ENCODE measurements at regions not wholly inside any gene's neighbourhood (a gene's known extent, or its start where the extent isn't known, plus 50 kb on each side); places are given as distances from the start of the nearest gene placed in this dataset.
A peak's percentile ranks its signal among the peaks of the same experiment; 100 is the strongest.

DNA sequence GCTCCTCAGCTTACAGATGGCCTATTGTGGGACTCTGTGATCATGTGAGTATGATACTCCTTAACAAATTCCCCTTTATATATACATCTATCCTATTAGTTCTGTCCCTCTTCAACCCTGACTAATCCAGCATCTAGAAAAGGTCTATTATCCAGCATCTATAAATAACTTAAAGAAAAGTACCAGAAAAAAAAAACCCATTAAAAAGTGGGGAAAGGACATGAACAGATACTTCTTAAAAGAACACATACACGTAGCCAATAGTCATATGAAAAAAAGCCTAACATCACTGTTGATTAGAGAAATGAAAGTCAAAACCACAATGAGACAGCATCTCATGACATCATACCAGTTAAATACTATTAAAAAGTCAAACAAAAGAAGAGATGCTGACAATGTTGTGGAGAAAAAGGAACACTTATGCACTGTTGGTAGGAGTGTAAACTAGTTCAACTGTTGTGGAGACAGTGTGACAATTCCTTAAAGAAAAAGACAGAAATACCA lies 549.5 kb upstream of the GRM3 start:
- no TSS peak for BruUV-seq (replicated peaks)
- H3K27me3 ChIP-seq (ENCODE audit: control insufficient read depth in 2 of 2, insufficient read depth in 2 of 2, low read length in 2 of 2): no peaks in the 10 kb centered on the region
- no peaks in the 10 kb centered on the region for H3K4me1 ChIP-seq (replicated peaks in 1 of 2; ENCODE audit: control insufficient read depth in 2 of 2, insufficient read depth in 2 of 2, low read length in 2 of 2)
- no peak overlapping the region for H3K27ac ChIP-seq (ENCODE audit: extremely low read depth, low read depth, low read length)
- no peak for DNase-seq (ENCODE audit: extremely low read depth in 1 of 4, low spot score in 3 of 4)
- ChIA-PET POLR2A (no interaction called here), CTCF (ENCODE audit: low intra/inter-chr PET ratio) (no interaction called here)
- no peak overlapping the region for H3K4me2 ChIP-seq (ENCODE audit: insufficient read depth, low read length)
- intact Hi-C loops (cut with micrococcal nuclease) (no loop called here), in situ Hi-C loops (cut with MboI) (no loop called here)
- no peaks in the 10 kb centered on the region for H3K79me2 ChIP-seq (ENCODE audit: control insufficient read depth, insufficient read depth, low read length)
- no peaks in the 10 kb centered on the region for H4K20me1 ChIP-seq (replicated peaks; ENCODE audit: control insufficient read depth, insufficient read depth, low read length)
- TF ChIP-seq, protein P1, sequence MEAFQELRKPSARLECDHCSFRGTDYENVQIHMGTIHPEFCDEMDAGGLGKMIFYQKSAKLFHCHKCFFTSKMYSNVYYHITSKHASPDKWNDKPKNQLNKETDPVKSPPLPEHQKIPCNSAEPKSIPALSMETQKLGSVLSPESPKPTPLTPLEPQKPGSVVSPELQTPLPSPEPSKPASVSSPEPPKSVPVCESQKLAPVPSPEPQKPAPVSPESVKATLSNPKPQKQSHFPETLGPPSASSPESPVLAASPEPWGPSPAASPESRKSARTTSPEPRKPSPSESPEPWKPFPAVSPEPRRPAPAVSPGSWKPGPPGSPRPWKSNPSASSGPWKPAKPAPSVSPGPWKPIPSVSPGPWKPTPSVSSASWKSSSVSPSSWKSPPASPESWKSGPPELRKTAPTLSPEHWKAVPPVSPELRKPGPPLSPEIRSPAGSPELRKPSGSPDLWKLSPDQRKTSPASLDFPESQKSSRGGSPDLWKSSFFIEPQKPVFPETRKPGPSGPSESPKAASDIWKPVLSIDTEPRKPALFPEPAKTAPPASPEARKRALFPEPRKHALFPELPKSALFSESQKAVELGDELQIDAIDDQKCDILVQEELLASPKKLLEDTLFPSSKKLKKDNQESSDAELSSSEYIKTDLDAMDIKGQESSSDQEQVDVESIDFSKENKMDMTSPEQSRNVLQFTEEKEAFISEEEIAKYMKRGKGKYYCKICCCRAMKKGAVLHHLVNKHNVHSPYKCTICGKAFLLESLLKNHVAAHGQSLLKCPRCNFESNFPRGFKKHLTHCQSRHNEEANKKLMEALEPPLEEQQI (IDR thresholded peaks at IDR 0.05): no peak
- no peak for TF ChIP-seq POLR2G (IDR thresholded peaks at IDR 0.05; ENCODE audit: low read depth, low read length)
- TF ChIP-seq KAT8 (IDR thresholded peaks at IDR 0.05; ENCODE audit: low read depth): no peak
- TF ChIP-seq ZNF589 (CRISPR knock-in tag; IDR thresholded peaks at IDR 0.05; ENCODE audit: low read depth): no peak
- no peak overlapping the region for H3K4me3 ChIP-seq
- no peaks in the 10 kb centered on the region for H3K36me3 ChIP-seq (ENCODE audit: control insufficient read depth, insufficient read depth, low read length)
- no peaks in the 10 kb centered on the region for H3K9me3 ChIP-seq (replicated peaks; ENCODE audit: control insufficient read depth, insufficient read depth, low read depth, low read length)
- H3K9me1 ChIP-seq (ENCODE audit: control insufficient read depth, insufficient read depth, low read length): no peaks in the 10 kb centered on the region
- 0% methylated on average over 1 of the region's 1 CpG for WGBS (ENCODE audit: insufficient coverage, low coverage, missing lambda C conversion rate)
- ATAC-seq: no peak
- no peak overlapping the region for H2AFZ ChIP-seq (ENCODE audit: low read depth, low read length)
- no peak for FAIRE-seq
- H3K9ac ChIP-seq (ENCODE audit: insufficient read depth in 1 of 2, low read depth in 2 of 2, low read length in 2 of 2): no peak overlapping the region

GRCh38 chr7:86091369-86091768 lies 552.3 kb upstream of the GRM3 start:
- no peak overlapping the region for H3K27ac ChIP-seq (ENCODE audit: extremely low read depth, low read depth, low read length)
- TF ChIP-seq ZNF668 (CRISPR knock-in tag; IDR thresholded peaks at IDR 0.05): no peak
- no peak for TF ChIP-seq ZNF696 (CRISPR knock-in tag; conservative IDR thresholded peaks at IDR 0.05)
- TF ChIP-seq TFE3 (CRISPR knock-in tag; IDR thresholded peaks at IDR 0.05): peak; percentile 83
- H3K9me3 ChIP-seq (replicated peaks; ENCODE audit: control insufficient read depth, insufficient read depth, low read depth, low read length): no peaks in the 10 kb centered on the region
- no peaks in the 10 kb centered on the region for H4K20me1 ChIP-seq (replicated peaks; ENCODE audit: control insufficient read depth, insufficient read depth, low read length)
- H3K36me3 ChIP-seq (ENCODE audit: control insufficient read depth, insufficient read depth, low read length): no peaks in the 10 kb centered on the region
- H2AFZ ChIP-seq (ENCODE audit: low read depth, low read length): no peak overlapping the region
- no TSS peak for BruUV-seq (replicated peaks)
- ChIA-PET POLR2A (no interaction called here), CTCF (ENCODE audit: low intra/inter-chr PET ratio) (no interaction called here)
- H3K4me2 ChIP-seq (ENCODE audit: insufficient read depth, low read length): no peak overlapping the region
- intact Hi-C loops (cut with micrococcal nuclease): no loop called here
- 0% methylated on average over 1 of the region's 1 CpG for WGBS (ENCODE audit: insufficient coverage, low coverage, missing lambda C conversion rate)
- no peak overlapping the region for H3K4me3 ChIP-seq
- no peaks in the 10 kb centered on the region for H3K79me2 ChIP-seq (ENCODE audit: control insufficient read depth, insufficient read depth, low read length)
- H3K9me1 ChIP-seq (ENCODE audit: control insufficient read depth, insufficient read depth, low read length): no peaks in the 10 kb centered on the region
- no peaks in the 10 kb centered on the region for H3K4me1 ChIP-seq (replicated peaks in 1 of 2; ENCODE audit: control insufficient read depth in 2 of 2, insufficient read depth in 2 of 2, low read length in 2 of 2)
- FAIRE-seq: no peak
- no peak for ATAC-seq
- no peak for DNase-seq (ENCODE audit: extremely low read depth in 1 of 4, low spot score in 3 of 4)
- no peaks in the 10 kb centered on the region for H3K27me3 ChIP-seq (ENCODE audit: control insufficient read depth in 2 of 2, insufficient read depth in 2 of 2, low read length in 2 of 2)
- H3K9ac ChIP-seq (ENCODE audit: insufficient read depth in 1 of 2, low read depth in 2 of 2, low read length in 2 of 2): no peak overlapping the region
- in situ Hi-C loops (cut with MboI): no loop called here

All from K562 (cell line).